ENCODE measurements at regions not wholly inside any gene's neighbourhood (a gene's known extent, or its start where the extent isn't known, plus 50 kb on each side); places are given as distances from the start of the nearest gene placed in this dataset.

DNA sequence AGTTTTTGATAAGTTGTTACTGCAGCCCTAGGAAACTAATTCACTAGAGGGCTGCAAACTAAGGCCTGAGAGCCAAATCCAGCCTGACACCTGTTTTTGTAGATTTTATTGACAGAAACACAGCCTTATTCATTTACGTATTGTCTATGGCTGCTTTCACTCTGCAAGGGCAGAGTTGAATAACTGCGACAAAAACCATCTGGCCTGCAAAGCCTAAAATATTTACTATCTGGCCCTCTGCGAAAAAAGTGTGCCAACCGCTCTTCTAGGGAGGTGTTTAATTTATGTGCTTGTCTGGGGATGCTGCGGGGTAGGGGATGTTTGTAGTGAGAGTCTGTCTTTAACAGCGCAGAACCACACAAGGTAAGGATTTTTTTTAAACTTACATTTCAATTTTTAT lies 165.0 kb upstream of the RBFOX1 start:
- ATAC-seq (ENCODE audit: low FRiP score) (no peak), DNase-seq (ENCODE audit: low spot score) (no peak)
- TF ChIP-seq, protein P1, sequence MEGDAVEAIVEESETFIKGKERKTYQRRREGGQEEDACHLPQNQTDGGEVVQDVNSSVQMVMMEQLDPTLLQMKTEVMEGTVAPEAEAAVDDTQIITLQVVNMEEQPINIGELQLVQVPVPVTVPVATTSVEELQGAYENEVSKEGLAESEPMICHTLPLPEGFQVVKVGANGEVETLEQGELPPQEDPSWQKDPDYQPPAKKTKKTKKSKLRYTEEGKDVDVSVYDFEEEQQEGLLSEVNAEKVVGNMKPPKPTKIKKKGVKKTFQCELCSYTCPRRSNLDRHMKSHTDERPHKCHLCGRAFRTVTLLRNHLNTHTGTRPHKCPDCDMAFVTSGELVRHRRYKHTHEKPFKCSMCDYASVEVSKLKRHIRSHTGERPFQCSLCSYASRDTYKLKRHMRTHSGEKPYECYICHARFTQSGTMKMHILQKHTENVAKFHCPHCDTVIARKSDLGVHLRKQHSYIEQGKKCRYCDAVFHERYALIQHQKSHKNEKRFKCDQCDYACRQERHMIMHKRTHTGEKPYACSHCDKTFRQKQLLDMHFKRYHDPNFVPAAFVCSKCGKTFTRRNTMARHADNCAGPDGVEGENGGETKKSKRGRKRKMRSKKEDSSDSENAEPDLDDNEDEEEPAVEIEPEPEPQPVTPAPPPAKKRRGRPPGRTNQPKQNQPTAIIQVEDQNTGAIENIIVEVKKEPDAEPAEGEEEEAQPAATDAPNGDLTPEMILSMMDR (IDR thresholded peaks at IDR 0.05): no peak

DNA sequence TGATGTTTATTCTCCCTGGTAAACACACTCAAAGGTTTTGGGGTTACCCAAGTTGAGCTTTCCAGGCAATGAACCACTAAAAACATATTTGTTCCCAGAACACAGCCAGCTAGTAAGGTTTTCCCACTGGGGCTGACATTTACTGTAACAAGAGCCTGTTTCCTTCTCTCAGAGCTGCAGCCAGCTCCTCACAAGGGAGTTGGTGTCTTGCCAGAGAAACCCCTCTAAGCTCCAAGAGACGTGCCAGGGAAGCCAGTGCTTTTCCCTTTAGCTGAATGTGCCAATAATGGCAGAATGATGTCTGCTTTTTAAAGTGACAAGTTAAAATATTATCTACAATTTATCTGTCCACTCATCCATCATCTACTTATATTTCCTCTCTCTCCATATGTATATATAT lies 170.8 kb upstream of the RBFOX1 start:
- TF ChIP-seq, protein P1 (IDR thresholded peaks at IDR 0.05): no peak

DNA sequence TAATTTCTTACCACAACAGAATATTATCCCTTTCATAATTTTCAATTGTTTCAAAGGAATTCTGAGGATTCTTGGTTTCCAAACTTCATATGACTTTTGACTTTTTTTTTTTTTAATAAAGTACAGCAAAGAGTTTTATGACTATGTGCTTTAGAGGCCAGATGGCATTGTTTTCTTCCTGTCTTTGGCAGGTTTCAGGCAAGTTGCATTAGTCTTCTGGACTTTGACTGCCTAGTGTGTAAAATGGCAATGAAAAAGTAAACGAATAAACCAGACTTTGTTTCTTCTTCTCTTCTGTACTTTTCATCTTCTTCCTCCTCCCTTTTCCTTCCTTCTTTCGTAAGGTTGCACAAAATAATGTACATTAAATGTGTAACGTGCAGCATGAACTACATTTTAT lies 172.6 kb upstream of the RBFOX1 start:
- no peak for DNase-seq (ENCODE audit: low spot score)
- no peak for ATAC-seq (ENCODE audit: low FRiP score)
- TF ChIP-seq, protein P1 (IDR thresholded peaks at IDR 0.05): no peak

More for the DNA sequence above, 170.8 kb upstream of the RBFOX1 start:
- DNase-seq (ENCODE audit: low spot score) (no peak), ATAC-seq (ENCODE audit: low FRiP score) (no peak)

DNA sequence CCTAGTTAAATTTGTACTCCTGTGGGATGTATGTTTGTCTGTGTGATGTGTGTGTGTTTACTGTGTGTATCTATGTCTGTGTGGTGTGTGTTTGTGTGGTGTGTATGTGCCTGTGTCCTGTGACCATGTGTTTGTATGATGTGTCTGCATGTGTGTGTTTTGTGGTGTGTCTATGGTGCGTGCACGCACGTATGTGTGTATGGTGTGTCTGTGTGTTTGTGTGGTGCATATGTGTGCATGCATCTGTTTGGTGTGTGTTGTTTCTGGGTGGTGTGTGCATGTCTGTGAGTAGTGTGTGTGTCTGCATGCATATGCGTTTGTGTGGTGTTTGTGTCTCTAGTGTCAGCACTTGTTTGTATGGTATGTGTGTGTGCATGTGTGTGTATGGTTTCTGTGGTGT lies 174.2 kb upstream of the RBFOX1 start:
- TF ChIP-seq, protein P1 (IDR thresholded peaks at IDR 0.05): no peak
- no peak for ATAC-seq (ENCODE audit: low FRiP score)
- DNase-seq (ENCODE audit: low spot score): no peak

DNA sequence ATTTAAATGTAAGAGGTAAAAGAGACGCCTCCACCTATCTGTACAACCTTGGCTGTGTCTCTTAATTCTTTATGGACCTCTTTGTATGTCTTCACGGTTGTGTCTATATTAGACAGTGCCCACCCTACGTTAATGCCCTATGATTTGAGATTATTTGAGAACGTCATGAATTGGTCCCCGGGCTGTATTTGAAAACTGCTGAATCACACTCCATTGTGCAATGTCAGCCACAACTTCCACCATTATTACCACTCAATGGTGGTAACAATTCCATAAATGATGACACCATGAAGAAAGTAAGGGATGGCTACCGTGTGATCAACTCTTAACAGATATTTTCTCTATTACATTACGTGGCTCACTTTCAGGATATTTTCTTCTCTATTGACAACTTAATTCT lies 182.4 kb upstream of the RBFOX1 start:
- ATAC-seq (ENCODE audit: low FRiP score): no peak
- TF ChIP-seq, protein P1 (IDR thresholded peaks at IDR 0.05): no peak

DNA sequence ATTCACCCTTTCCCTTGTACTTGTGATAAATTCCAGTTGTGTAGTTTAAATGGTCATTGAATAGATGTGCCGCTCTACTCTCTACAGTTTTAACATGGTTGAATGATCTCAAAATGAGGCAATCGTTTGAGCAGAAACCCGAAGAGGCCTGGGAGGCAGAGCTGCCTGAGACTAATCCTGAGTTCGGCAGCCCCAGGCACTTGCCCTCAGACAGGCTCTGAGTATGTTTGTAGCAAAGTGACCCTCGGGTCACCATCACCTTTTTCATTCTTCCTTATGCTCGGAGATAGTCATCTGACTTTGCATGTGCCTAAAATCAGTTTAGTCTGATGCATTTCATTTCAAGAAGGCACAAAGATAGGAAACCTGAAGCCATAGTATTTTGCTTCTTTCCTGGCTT lies 184.0 kb upstream of the RBFOX1 start:
- DNase-seq (ENCODE audit: low spot score) (no peak), ATAC-seq (ENCODE audit: low FRiP score) (no peak)
- TF ChIP-seq, protein P1 (IDR thresholded peaks at IDR 0.05): no peak

More for the DNA sequence above, 182.4 kb upstream of the RBFOX1 start:
- DNase-seq (ENCODE audit: low spot score): no peak

DNA sequence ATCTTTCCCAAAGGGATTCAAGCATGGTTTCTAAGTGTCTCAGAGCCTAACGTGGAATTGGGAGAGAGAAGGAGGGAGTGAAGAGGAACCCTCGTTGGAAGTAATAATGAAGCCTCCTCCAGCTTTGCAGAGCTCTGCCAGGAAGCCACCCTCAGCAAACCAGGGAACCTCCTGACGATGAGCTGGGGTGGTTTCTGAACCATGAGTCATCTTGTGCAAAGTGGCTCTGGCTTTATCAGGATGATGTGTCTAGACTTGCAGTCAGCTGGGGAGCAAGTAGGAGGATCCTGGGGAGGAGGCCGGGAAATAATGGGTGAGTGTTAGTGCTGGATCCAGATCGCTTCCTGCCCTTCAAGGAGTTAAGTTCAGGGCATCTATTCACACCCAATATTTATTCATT lies 191.7 kb upstream of the RBFOX1 start:
- ATAC-seq (ENCODE audit: low FRiP score) (no peak), DNase-seq (ENCODE audit: low spot score) (no peak)
- TF ChIP-seq, protein P1 (IDR thresholded peaks at IDR 0.05): no peak
